Smooth muscle cell (in vitro differentiated cells): ENCODE measurements at regions not wholly inside any gene's neighbourhood (a gene's known extent, or its start where the extent isn't known, plus 50 kb on each side); places are given as distances from the start of the nearest gene placed in this dataset.

Experiments
- DNase-seq: peaks from one replicate; lab custom pipeline; 2025; ENCODE audit not compliant: unreplicated experiment; lab: John Stamatoyannopoulos, UW
- H2AFZ ChIP-seq: fragments of 200-600 bp; sonication (generic); 2 replicates; pipeline ENCODE4 v1.6.0; 2016; ENCODE audit warnings: antibody characterized with exemption, low read depth, mild to moderate bottlenecking
- H3F3A ChIP-seq: fragments of 200-600 bp; sonication (generic); 2 replicates; pipeline ENCODE4 v1.6.0; 2017; ENCODE audit warnings: antibody characterized with exemption, low read depth
- H3K27ac ChIP-seq: fragments of 200-600 bp; sonication (generic); 2 replicates; pipeline ENCODE4 v1.5.1; 2016; ENCODE audit warnings: low read depth, mild to moderate bottlenecking
- H3K27me3 ChIP-seq: fragments of 200-600 bp; sonication (generic); 2 replicates; pipeline ENCODE4 v1.6.1; 2016; ENCODE audit warnings: low read depth, mild to moderate bottlenecking
- H3K36me3 ChIP-seq: fragments of 200-600 bp; sonication (generic); 2 replicates; pipeline ENCODE4 v1.5.1; 2016; ENCODE audit warnings: low read depth
- H3K4me1 ChIP-seq: fragments of 200-600 bp; sonication (generic); 2 replicates; pipeline ENCODE4 v1.5.1; 2016; ENCODE audit warnings: low read depth
- H3K4me2 ChIP-seq: fragments of 200-600 bp; sonication (generic); 2 replicates; pipeline ENCODE4 v1.6.0; 2016; ENCODE audit warnings: mild to moderate bottlenecking
- H3K4me3 ChIP-seq: fragments of 200-600 bp; sonication (generic); 2 replicates; pipeline ENCODE4 v1.5.1; 2016; ENCODE audit warnings: mild to moderate bottlenecking
- H3K79me2 ChIP-seq: fragments of 200-600 bp; sonication (generic); 2 replicates; pipeline ENCODE4 v1.6.0; 2016; ENCODE audit warnings: low read depth, mild to moderate bottlenecking
- H3K9ac ChIP-seq: fragments of 200-600 bp; sonication (generic); 2 replicates; pipeline ENCODE4 v1.6.0; 2016; ENCODE audit warnings: low read depth
- H3K9me3 ChIP-seq: fragments of 200-600 bp; sonication (generic); replicated peaks from 2 replicates; pipeline ENCODE4 v1.5.1; 2016; ENCODE audit warnings: low read depth
- H4K20me1 ChIP-seq: fragments of 200-600 bp; sonication (generic); 2 replicates; pipeline ENCODE4 v1.6.0; 2016; ENCODE audit warnings: low read depth
- CTCF ChIP-seq: fragments of 200-600 bp; sonication (generic); IDR thresholded peaks from 2 replicates; pipeline ENCODE4 v1.5.1; 2017; ENCODE audit warnings: borderline replicate concordance, mild to moderate bottlenecking, antibody characterized with exemption; ENCODE audit not compliant: insufficient read depth, poor library complexity, severe bottlenecking
- WGBS: methylation state at CpG from one replicate; pipeline ENCODE4 v1.1.7; 2016; ENCODE audit warnings: low lambda C conversion rate; 5-methylcytosine and 5-hydroxymethylcytosine counted together

DNA sequence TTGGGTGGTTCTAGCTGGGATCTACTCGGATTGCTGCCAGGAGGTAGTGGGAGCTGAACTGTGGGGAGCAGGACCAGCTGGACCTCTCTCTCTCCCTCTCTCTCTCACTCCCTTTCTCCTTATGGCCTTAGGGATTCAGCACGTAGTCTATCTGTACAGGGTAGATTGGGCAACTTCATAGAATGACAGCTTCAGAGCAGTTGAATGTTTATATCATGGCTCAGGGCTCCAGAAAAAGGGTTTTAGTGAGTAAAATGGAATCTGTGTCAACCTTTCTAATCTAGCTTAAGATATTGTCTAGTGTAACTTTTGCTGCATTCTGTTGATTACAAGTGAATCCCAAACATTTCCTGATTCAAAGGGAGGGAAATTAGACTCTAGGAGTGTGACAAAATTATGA lies 127.7 kb upstream of the PDGFD start:
- Histone ChIP-seq H4K20me1 (no peaks in the 10 kb centered on the region), H3K4me1 (no peaks in the 10 kb centered on the region), H3K4me3 (no peak overlapping the region), H3K9me3 (no peaks in the 10 kb centered on the region), H3F3A (no peaks in the 10 kb centered on the region), H3K27me3 (no peaks in the 10 kb centered on the region), H2AFZ (no peak overlapping the region), H3K4me2 (no peak overlapping the region), H3K36me3 (no peaks in the 10 kb centered on the region), H3K9ac (no peak overlapping the region), H3K79me2 (no peaks in the 10 kb centered on the region), H3K27ac (no peak overlapping the region)
- no peak for DNase-seq
- TF ChIP-seq CTCF: no peak
- WGBS: 67% methylated on average over 2 of the region's 2 CpGs

DNA sequence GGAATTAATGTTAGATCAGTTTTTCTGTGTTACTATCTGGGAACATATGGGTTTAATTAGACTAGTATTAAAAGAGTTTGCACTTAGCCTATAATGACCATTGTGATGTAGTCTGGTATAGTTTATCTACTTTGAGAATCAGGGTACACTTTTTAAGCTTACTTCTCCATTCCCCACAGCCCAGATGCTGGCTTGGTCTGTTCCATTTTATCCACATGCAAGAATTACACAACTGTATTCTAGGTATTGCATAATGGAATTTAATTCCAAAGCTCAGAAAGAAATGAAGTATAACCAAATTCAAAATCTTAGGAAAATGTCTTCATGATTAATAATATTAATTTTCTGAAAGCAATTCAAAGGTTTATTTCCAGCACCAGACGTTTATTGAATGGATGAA lies 122.2 kb upstream of the PDGFD start:
- Histone ChIP-seq H3K4me2 (no peak overlapping the region), H3K79me2 (no peaks in the 10 kb centered on the region), H3K4me1 (no peaks in the 10 kb centered on the region), H3K9ac (no peak overlapping the region), H3K4me3 (no peak overlapping the region), H3K9me3 (no peaks in the 10 kb centered on the region), H4K20me1 (no peaks in the 10 kb centered on the region), H3F3A (no peaks in the 10 kb centered on the region), H3K27ac (no peak overlapping the region), H3K36me3 (no peaks in the 10 kb centered on the region), H2AFZ (no peak overlapping the region), H3K27me3 (no peaks in the 10 kb centered on the region)
- TF ChIP-seq CTCF: no peak
- WGBS: 86% methylated on average over 1 of the region's 1 CpG
- DNase-seq: no peak

DNA sequence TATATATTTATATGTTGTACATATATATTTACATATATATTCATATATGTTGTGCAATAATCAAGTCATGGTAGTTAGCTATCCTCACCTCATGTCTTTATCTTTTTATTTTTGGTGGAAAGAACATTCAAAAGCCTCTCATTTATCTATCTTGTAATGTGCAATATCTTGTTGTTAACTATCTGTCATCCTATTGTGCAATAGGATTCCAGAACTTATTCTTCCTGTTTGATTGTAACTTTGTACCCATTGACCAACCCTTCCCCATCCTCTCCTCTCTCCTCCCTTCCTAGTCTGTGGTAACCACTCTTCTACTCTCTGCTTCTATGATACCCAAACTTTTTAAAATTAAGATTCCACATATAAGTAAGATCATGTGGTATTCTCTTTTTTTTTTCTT lies 115.6 kb upstream of the PDGFD start:
- Histone ChIP-seq H3K27ac (no peak overlapping the region), H3K9me3 (no peaks in the 10 kb centered on the region), H4K20me1 (no peaks in the 10 kb centered on the region), H3K4me2 (no peak overlapping the region), H3K9ac (no peak overlapping the region), H3K79me2 (no peaks in the 10 kb centered on the region), H3F3A (no peaks in the 10 kb centered on the region), H3K4me1 (no peaks in the 10 kb centered on the region), H3K4me3 (no peak overlapping the region), H3K27me3 (no peaks in the 10 kb centered on the region), H2AFZ (no peak overlapping the region), H3K36me3 (no peaks in the 10 kb centered on the region)
- DNase-seq: no peak
- TF ChIP-seq CTCF: no peak

- no peak overlapping the region for H3K27ac ChIP-seq
- H3K4me3 ChIP-seq: no peak overlapping the region
- H3K4me2 ChIP-seq: no peak overlapping the region
- no peaks in the 10 kb centered on the region for H3K79me2 ChIP-seq
- H2AFZ ChIP-seq: no peak overlapping the region
- H3K9ac ChIP-seq: no peak overlapping the region
- H3K36me3 ChIP-seq: no peaks in the 10 kb centered on the region
- no peaks in the 10 kb centered on the region for H3K27me3 ChIP-seq
- 77% methylated on average over 2 of the region's 2 CpGs for WGBS
- no peak for TF ChIP-seq CTCF
- DNase-seq: no peak
- no peaks in the 10 kb centered on the region for H3K9me3 ChIP-seq
- H4K20me1 ChIP-seq: no peaks in the 10 kb centered on the region
- H3K4me1 ChIP-seq: no peaks in the 10 kb centered on the region
- H3F3A ChIP-seq: no peaks in the 10 kb centered on the region
Measured at GRCh38 chr11:104275992-104276391, 112.0 kb upstream of the PDGFD start.
